HG03159 (cell line): ENCODE measurements at regions not wholly inside any gene's neighbourhood (a gene's known extent, or its start where the extent isn't known, plus 50 kb on each side); places are given as distances from the start of the nearest gene placed in this dataset.

ENCODE experiments used
- ATAC-seq: cut with Tn5 transposase; IDR thresholded peaks from one replicate; pipeline ENCODE4 v1.9.1; 2021; ENCODE audit warnings: mild to moderate bottlenecking, moderate library complexity; ENCODE audit not compliant: unreplicated experiment

- ATAC-seq, result no peak
Measured at GRCh38 chr13:30034458-30034795, 184.0 kb upstream of the UBL3 start.

GRCh38 chr13:30033681-30034457 lies 183.5 kb upstream of the UBL3 start:
- ATAC-seq, result no peak

- ATAC-seq, result no peak
Measured at GRCh38 chr13:30032263-30032662, 181.8 kb upstream of the UBL3 start.

- ATAC-seq, result no peak
Measured at GRCh38 chr13:30031488-30031887, 181.1 kb upstream of the UBL3 start.

- no peak for ATAC-seq
Measured at GRCh38 chr13:30030141-30030750, 179.8 kb upstream of the UBL3 start.

GRCh38 chr13:30027569-30028455 lies 177.4 kb upstream of the UBL3 start:
- no peak for ATAC-seq

GRCh38 chr13:30026909-30027308 lies 176.5 kb upstream of the UBL3 start:
- ATAC-seq, result no peak

GRCh38 chr13:30026093-30026492 lies 175.7 kb upstream of the UBL3 start:
- no peak for ATAC-seq

- ATAC-seq, result no peak
Measured at GRCh38 chr13:30025351-30025750, 174.9 kb upstream of the UBL3 start.

GRCh38 chr13:30024125-30024865 lies 173.9 kb upstream of the UBL3 start:
- no peak for ATAC-seq

- ATAC-seq, result no peak
Measured at GRCh38 chr13:30023196-30023895, 172.9 kb upstream of the UBL3 start.

GRCh38 chr13:30022796-30023195 lies 172.4 kb upstream of the UBL3 start:
- ATAC-seq, result no peak

- no peak for ATAC-seq
Measured at GRCh38 chr13:30022256-30022655, 171.8 kb upstream of the UBL3 start.

GRCh38 chr13:30021611-30022010 lies 171.2 kb upstream of the UBL3 start:
- no peak for ATAC-seq

GRCh38 chr13:30020726-30021312 lies 170.4 kb upstream of the UBL3 start:
- ATAC-seq, result no peak

- no peak for ATAC-seq
Measured at GRCh38 chr13:30019648-30020626, 169.5 kb upstream of the UBL3 start.

- no peak for ATAC-seq
Measured at GRCh38 chr13:30017880-30018279, 167.5 kb upstream of the UBL3 start.

GRCh38 chr13:30016398-30016797 lies 166.0 kb upstream of the UBL3 start:
- no peak for ATAC-seq

GRCh38 chr13:30009411-30009810 lies 159.0 kb upstream of the UBL3 start:
- ATAC-seq, result no peak
